GM12878 (cell line): ENCODE measurements at regions not wholly inside any gene's neighbourhood (a gene's known extent, or its start where the extent isn't known, plus 50 kb on each side); places are given as distances from the start of the nearest gene placed in this dataset.
"Not testable (repeated sequence)": the region's sequence is repeated elsewhere in the genome, so short reads cannot be mapped to it uniquely, and the experiment has no call there.

Experiments used
- ATAC-seq: fragments of 200-7000 bp; cut with Tn5 transposase; 3 replicates; pipeline ENCODE4 v1.9.1; 2020; ENCODE audit warnings: mild to moderate bottlenecking, moderate library complexity
- BruUV-seq: library from RNA; stranded (reverse); fragments of 400-500 nt; replicated peaks from 2 replicates; lab custom pipeline; 2021; lab: Mats Ljungman, UMichigan
- CTCF ChIA-PET: fragments of 300-600 bp; sonication (Branson Sonifier 250); formaldehyde crosslinking; extraction: SDS; loops from one replicate; lab custom pipeline; 2021; ENCODE audit warnings: inconsistent platforms; lab: Yijun Ruan, JAX
- POLR2A ChIA-PET: fragments of 350-600 bp; formaldehyde crosslinking; extraction: SDS; loops from one replicate; lab custom pipeline; 2021; ENCODE audit warnings: inconsistent platforms; lab: Charles Lee
- RAD21 ChIA-PET: fragments of 300-600 bp; sonication (Branson Sonifier 250); formaldehyde crosslinking; loops from one replicate; lab custom pipeline; 2023; ENCODE audit warnings: antibody characterized with exemption; ENCODE audit not compliant: unreplicated experiment; lab: Charles Lee
- SMC1A ChIA-PET: fragments of 300-600 bp; sonication (Branson Sonifier 250); formaldehyde crosslinking; loops from one replicate; lab custom pipeline; 2023; ENCODE audit not compliant: unreplicated experiment, uncharacterized antibody; lab: Charles Lee
- DNase-seq: peaks from one replicate; pipeline ENCODE4 v3.0.0-alpha.2; 2011; ENCODE audit warnings: low read depth, low spot score
- FAIRE-seq: peaks from 3 replicates; lab custom pipeline; 2011; peaks lifted over from hg19 to GRCh38; lab: Jason Lieb, UNC
- H2AFZ ChIP-seq: 2 replicates; pipeline ENCODE4 v1.6.0; 2011; ENCODE audit warnings: low read depth, low read length, control low read depth; ENCODE audit not compliant: control insufficient read depth
- H3K27ac ChIP-seq: 2 replicates; pipeline ENCODE4 v1.5.1; 2011; ENCODE audit warnings: control low read depth; ENCODE audit not compliant: control insufficient read depth, insufficient read depth
- H3K27me3 ChIP-seq, 2 experiments: replicated peaks in 1 of 2; 2 replicates each; pipeline versions ENCODE4 v1.6.0 to v1.6.1; 2011; ENCODE audit warnings: low read length in 1 of 2; ENCODE audit not compliant: control insufficient read depth in 2 of 2, insufficient read depth in 2 of 2
- H3K36me3 ChIP-seq, 2 experiments: 2 replicates each; pipeline ENCODE4 v1.5.1; 2011; ENCODE audit warnings: low read length in 1 of 2; ENCODE audit not compliant: control insufficient read depth in 2 of 2, insufficient read depth in 2 of 2
- H3K4me1 ChIP-seq: 2 replicates; pipeline ENCODE4 v1.6.1; 2011; ENCODE audit warnings: mild to moderate bottlenecking, low read length, moderate library complexity, mixed read lengths; ENCODE audit not compliant: control insufficient read depth, insufficient read depth
- H3K4me2 ChIP-seq: 2 replicates; pipeline ENCODE4 v1.6.0; 2011; ENCODE audit warnings: control low read depth; ENCODE audit not compliant: control insufficient read depth, insufficient read depth
- H3K4me3 ChIP-seq: fragments of 200-600 bp; sonication (generic); 2 replicates; pipeline ENCODE4 v1.5.1; 2016
- H3K79me2 ChIP-seq: 2 replicates; pipeline ENCODE4 v1.6.0; 2011; ENCODE audit warnings: low read length; ENCODE audit not compliant: control insufficient read depth, insufficient read depth
- H3K9ac ChIP-seq: 2 replicates; pipeline ENCODE4 v1.8.0; 2011; ENCODE audit warnings: low read length, control low read depth, mixed read lengths; ENCODE audit not compliant: control insufficient read depth, insufficient read depth
- H3K9me3 ChIP-seq: replicated peaks from 3 replicates; pipeline ENCODE4 v1.5.1; 2011; ENCODE audit warnings: mild to moderate bottlenecking, low read length; ENCODE audit not compliant: control insufficient read depth, insufficient read depth
- H4K20me1 ChIP-seq: 2 replicates; pipeline ENCODE4 v1.6.0; 2011; ENCODE audit not compliant: control insufficient read depth, insufficient read depth
- HDAC6 ChIP-seq: fragments of 200-600 bp; sonication (generic); IDR thresholded peaks from one replicate; pipeline ENCODE4 v1.8.0; 2017; ENCODE audit warnings: antibody characterized with exemption; ENCODE audit not compliant: unreplicated experiment
- RUNX3 ChIP-seq: IDR thresholded peaks from 2 replicates; pipeline ENCODE4 v1.6.1; 2012; ENCODE audit warnings: low read length, inconsistent platforms
- TCF7 ChIP-seq: IDR thresholded peaks from 2 replicates; pipeline ENCODE4 v1.6.1; 2014; ENCODE audit warnings: antibody characterized with exemption, borderline replicate concordance
- WGBS: methylation state at CpG from one replicate; pipeline ENCODE4 v1.1.6; 2016; ENCODE audit warnings: low lambda C conversion rate; ENCODE audit not compliant: insufficient replicate concordance, insufficient coverage; ENCODE audit errors: missing lambda C conversion rate; 5-methylcytosine and 5-hydroxymethylcytosine counted together
- in situ Hi-C: fragments of 300-500 bp; cut with MboI; formaldehyde crosslinking; loops from 9 replicates; pipeline ENCODE4 v1.14.3; 2018; ENCODE audit warnings: mixed read lengths
- intact Hi-C: fragments of 100-400 bp; cut with micrococcal nuclease; formaldehyde crosslinking; loops from one replicate; pipeline ENCODE4 v1.14.2; 2022; ENCODE audit not compliant: unreplicated experiment

DNA sequence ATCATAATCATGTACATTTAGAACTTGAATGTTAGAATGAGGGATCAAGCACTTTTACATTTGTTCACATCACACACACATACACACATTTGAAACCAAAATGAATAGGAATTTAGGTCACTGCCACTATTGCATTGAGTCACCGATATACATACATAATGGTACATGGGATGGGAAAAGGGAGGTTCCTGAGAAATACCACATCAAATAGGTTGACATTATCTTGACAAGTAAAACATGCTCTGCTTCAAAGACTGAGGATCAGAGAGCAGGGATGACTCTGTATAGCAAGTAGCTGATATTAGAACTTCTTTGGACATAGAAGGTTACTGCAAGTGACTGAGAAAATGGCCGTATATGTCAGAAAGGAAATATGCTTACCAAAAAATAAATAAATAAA, 847.2 kb downstream of the PLOD2 start:
- no peaks in the 10 kb centered on the region for H3K79me2 ChIP-seq
- 86% methylated on average over 2 of the region's 2 CpGs for WGBS
- ChIA-PET SMC1A (no interaction called here), RAD21 (no interaction called here), CTCF (no interaction called here), POLR2A (no interaction called here)
- no peak overlapping the region for H3K27ac ChIP-seq
- no peak overlapping the region for H3K9ac ChIP-seq
- DNase-seq, result no peak
- no peak overlapping the region for H2AFZ ChIP-seq
- no TSS peak for BruUV-seq
- no peaks in the 10 kb centered on the region for H3K9me3 ChIP-seq
- H3K36me3 ChIP-seq, result no peaks in the 10 kb centered on the region
- in situ Hi-C loops, result no loop called here
- no peaks in the 10 kb centered on the region for H4K20me1 ChIP-seq
- no peak for ATAC-seq
- no peak for FAIRE-seq
- H3K4me2 ChIP-seq, result no peak overlapping the region
- TF ChIP-seq HDAC6 (no peak), RUNX3 (peak; percentile 28; the same call in 1 of the 2 replicates), TCF7 (peak; percentile 58; the same call in 1 of the 2 replicates)
- no peaks in the 10 kb centered on the region for H3K4me1 ChIP-seq
- intact Hi-C loops, result no loop called here
- no peak overlapping the region for H3K4me3 ChIP-seq
- no peaks in the 10 kb centered on the region for H3K27me3 ChIP-seq

DNA sequence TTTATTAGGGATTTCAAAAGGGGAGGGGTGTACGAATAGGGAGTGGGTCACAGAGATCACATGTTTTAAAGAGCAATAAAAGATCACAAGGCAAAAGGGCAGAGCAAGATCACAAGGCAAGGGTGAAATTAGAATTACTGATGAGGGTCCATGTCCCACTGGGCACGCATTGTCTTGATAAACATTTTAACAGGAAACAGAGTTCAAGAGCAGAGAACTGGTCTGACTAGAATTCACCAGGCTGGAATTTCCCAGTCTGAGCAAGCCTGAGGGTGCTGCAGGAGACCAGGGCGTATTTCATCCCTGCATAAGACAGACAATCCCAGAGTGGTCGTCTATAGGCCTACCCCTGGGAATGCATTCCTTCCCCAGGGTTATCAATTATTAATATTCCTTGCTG, 844.7 kb downstream of the PLOD2 start:
- BruUV-seq, result not testable (repeated sequence)
- WGBS, result 17% methylated on average over 4 of the region's 4 CpGs

More for the DNA sequence above, 844.7 kb downstream of the PLOD2 start:
- H3K27me3 ChIP-seq, H3K27ac ChIP-seq, H3K79me2 ChIP-seq, H3K9me3 ChIP-seq, RAD21 ChIA-PET, H2AFZ ChIP-seq, ATAC-seq, intact Hi-C loops, SMC1A ChIA-PET, H3K36me3 ChIP-seq, H3K4me3 ChIP-seq, H3K4me2 ChIP-seq, CTCF ChIA-PET, in situ Hi-C loops, FAIRE-seq, H3K9ac ChIP-seq, DNase-seq, H4K20me1 ChIP-seq, POLR2A ChIA-PET, H3K4me1 ChIP-seq: not testable (repeated sequence)
